ENCODE measurements at regions not wholly inside any gene's neighbourhood (a gene's known extent, or its start where the extent isn't known, plus 50 kb on each side); places are given as distances from the start of the nearest gene placed in this dataset.
A peak's percentile ranks its signal among the peaks of the same experiment; 100 is the strongest.

GRCh38 chr5:67353500-67354450, 157.2 kb upstream of the CD180 start:
- FAIRE-seq (no peak), DNase-seq (ENCODE audit: insufficient read length, low spot score) (no peak)
- peak; percentile 55 for TF ChIP-seq SPI1 (IDR thresholded peaks at IDR 0.05; ENCODE audit: low read depth, low read length)
- TF ChIP-seq POU2F2 (IDR thresholded peaks at IDR 0.05; ENCODE audit: low read depth, low read length): no peak

DNA sequence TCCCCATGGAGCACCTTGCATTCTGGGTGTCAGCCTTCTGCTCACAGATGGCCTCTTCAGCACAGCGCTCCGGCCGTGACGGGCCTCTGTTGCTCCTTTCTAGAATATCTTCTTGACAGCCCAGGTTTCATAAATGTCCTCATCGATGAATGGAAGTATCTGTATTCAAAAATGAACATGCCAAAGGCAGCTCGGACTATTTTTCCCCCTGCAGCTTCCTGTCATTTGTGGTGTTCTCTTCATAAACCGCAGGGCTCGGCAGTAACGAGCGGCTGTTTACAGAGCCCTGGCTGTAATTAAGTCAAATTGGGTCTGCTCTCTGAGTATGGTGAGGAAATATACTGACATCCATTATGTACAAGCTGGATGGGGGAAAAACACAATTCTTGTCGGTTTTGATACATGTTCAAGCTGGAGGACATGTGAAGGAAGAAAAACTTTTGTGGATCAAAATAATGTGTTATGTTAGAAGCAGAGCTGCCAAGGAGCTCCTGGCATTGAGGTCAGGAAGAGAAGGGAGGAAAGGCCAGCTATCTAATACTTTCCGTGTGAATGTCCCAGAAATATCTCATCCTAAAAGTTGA, 154.1 kb upstream of the CD180 start:
- DNase-seq (ENCODE audit: insufficient read length, low spot score) (no peak), FAIRE-seq (no peak)
- TF ChIP-seq TAF1 (IDR thresholded peaks at IDR 0.05; ENCODE audit: low read depth, low read length) (no peak), SPI1 (IDR thresholded peaks at IDR 0.05; ENCODE audit: low read depth, low read length) (no peak), POLR2AphosphoS5 (IDR thresholded peaks at IDR 0.05; ENCODE audit: low read depth, low read length) (no peak), POLR2A (IDR thresholded peaks at IDR 0.05; ENCODE audit: low read depth, low read length) (no peak), PAX5 (IDR thresholded peaks at IDR 0.05; ENCODE audit: insufficient read depth, low read length, severe bottlenecking) (no peak), POU2F2 (IDR thresholded peaks at IDR 0.05; ENCODE audit: low read depth, low read length) (no peak)

DNA sequence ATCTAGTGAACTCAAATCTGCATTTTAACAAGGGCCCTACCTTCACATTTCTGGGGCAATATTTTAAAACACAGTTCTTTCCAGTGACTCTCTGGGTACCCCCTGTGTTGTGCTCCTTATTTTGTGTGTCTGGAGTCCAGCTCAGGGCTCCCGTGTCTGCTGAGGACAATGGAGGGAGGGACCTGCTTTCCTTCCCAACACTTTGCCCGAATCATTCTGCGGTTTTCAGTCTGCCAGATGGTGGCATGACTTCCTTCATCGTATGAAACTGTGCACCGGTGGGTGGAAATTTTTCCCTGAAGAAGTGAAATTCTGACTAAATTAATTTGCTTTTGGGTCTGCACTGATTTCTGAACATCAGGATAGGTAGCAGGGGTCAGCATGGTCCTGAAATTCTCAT, 153.6 kb upstream of the CD180 start:
- no peak for DNase-seq (ENCODE audit: insufficient read length, low spot score)
- no peak for FAIRE-seq
- TF ChIP-seq PAX5 (IDR thresholded peaks at IDR 0.05; ENCODE audit: insufficient read depth, low read length, severe bottlenecking) (no peak), SPI1 (IDR thresholded peaks at IDR 0.05; ENCODE audit: low read depth, low read length) (no peak), TAF1 (IDR thresholded peaks at IDR 0.05; ENCODE audit: low read depth, low read length) (no peak), POLR2A (IDR thresholded peaks at IDR 0.05; ENCODE audit: low read depth, low read length) (no peak), POU2F2 (IDR thresholded peaks at IDR 0.05; ENCODE audit: low read depth, low read length) (no peak), POLR2AphosphoS5 (IDR thresholded peaks at IDR 0.05; ENCODE audit: low read depth, low read length) (no peak)

- FAIRE-seq (no peak), DNase-seq (ENCODE audit: insufficient read length, low spot score) (no peak)
- no peak for TF ChIP-seq PAX5 (IDR thresholded peaks at IDR 0.05; ENCODE audit: insufficient read depth, low read length, severe bottlenecking)
- TF ChIP-seq SPI1 (IDR thresholded peaks at IDR 0.05; ENCODE audit: low read depth, low read length): no peak
- no peak for TF ChIP-seq POU2F2 (IDR thresholded peaks at IDR 0.05; ENCODE audit: low read depth, low read length)
- TF ChIP-seq TAF1 (IDR thresholded peaks at IDR 0.05; ENCODE audit: low read depth, low read length): no peak
- no peak for TF ChIP-seq POLR2A (IDR thresholded peaks at IDR 0.05; ENCODE audit: low read depth, low read length)
- TF ChIP-seq POLR2AphosphoS5 (IDR thresholded peaks at IDR 0.05; ENCODE audit: low read depth, low read length): no peak
These were observed 151.2 kb upstream of the CD180 start for GRCh38 chr5:67347821-67348220.

DNA sequence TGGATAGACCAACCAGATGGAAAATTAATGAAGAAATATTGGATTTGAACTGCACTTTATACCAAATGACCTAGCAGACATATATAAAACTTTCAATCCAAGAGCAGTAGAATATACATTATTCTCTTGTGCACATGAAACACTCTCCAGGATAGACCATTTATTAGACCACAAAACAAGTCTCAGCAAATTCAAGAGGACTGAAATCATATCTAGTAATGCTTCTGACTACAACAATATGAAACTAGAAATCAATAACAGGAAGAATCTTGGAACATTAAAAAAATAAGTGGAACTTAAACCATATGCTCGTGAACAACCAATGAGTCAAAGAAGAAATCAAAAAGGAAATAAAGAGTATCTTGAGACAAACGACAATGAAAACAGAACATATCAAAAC, 150.0 kb upstream of the CD180 start:
- TF ChIP-seq SPI1 (IDR thresholded peaks at IDR 0.05; ENCODE audit: low read depth, low read length): no peak
- TF ChIP-seq POLR2AphosphoS5 (IDR thresholded peaks at IDR 0.05; ENCODE audit: low read depth, low read length): no peak
- TF ChIP-seq POU2F2 (IDR thresholded peaks at IDR 0.05; ENCODE audit: low read depth, low read length): no peak
- no peak for TF ChIP-seq PAX5 (IDR thresholded peaks at IDR 0.05; ENCODE audit: insufficient read depth, low read length, severe bottlenecking)
- no peak for TF ChIP-seq TAF1 (IDR thresholded peaks at IDR 0.05; ENCODE audit: low read depth, low read length)
- no peak for TF ChIP-seq POLR2A (IDR thresholded peaks at IDR 0.05; ENCODE audit: low read depth, low read length)
- no peak for DNase-seq (ENCODE audit: insufficient read length, low spot score)
- no peak for FAIRE-seq

- TF ChIP-seq SPI1 (IDR thresholded peaks at IDR 0.05; ENCODE audit: low read depth, low read length) (no peak), POLR2A (IDR thresholded peaks at IDR 0.05; ENCODE audit: low read depth, low read length) (no peak), PAX5 (IDR thresholded peaks at IDR 0.05; ENCODE audit: insufficient read depth, low read length, severe bottlenecking) (no peak), TAF1 (IDR thresholded peaks at IDR 0.05; ENCODE audit: low read depth, low read length) (no peak), POU2F2 (IDR thresholded peaks at IDR 0.05; ENCODE audit: low read depth, low read length) (no peak), POLR2AphosphoS5 (IDR thresholded peaks at IDR 0.05; ENCODE audit: low read depth, low read length) (no peak)
- no peak for FAIRE-seq
- no peak for DNase-seq (ENCODE audit: insufficient read length, low spot score)
These were observed 148.3 kb upstream of the CD180 start for GRCh38 chr5:67344870-67345269.

GRCh38 chr5:67343835-67344234, 147.2 kb upstream of the CD180 start:
- FAIRE-seq (no peak), DNase-seq (ENCODE audit: insufficient read length, low spot score) (no peak)
- TF ChIP-seq TAF1 (IDR thresholded peaks at IDR 0.05; ENCODE audit: low read depth, low read length) (no peak), SPI1 (IDR thresholded peaks at IDR 0.05; ENCODE audit: low read depth, low read length) (no peak), POLR2A (IDR thresholded peaks at IDR 0.05; ENCODE audit: low read depth, low read length) (no peak), POLR2AphosphoS5 (IDR thresholded peaks at IDR 0.05; ENCODE audit: low read depth, low read length) (no peak), POU2F2 (IDR thresholded peaks at IDR 0.05; ENCODE audit: low read depth, low read length) (no peak), PAX5 (IDR thresholded peaks at IDR 0.05; ENCODE audit: insufficient read depth, low read length, severe bottlenecking) (no peak)

DNA sequence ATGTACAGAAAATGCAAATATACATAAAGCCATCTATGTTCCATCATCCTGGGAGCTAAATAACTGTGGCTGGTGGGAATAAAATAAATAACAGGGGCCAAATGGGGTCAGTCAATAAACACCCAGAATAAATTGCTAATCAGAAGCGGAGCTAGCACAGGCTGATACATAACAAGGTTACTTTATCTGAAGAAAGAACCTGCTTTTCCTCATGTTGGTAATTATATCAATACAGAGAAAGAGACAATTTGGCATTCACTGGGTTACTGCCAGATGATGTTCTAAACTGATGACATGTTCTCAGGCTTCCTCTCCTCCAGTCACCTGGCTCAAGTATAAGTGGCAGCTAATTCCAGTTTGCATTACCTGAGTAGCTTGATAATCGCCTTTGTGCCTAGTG, 144.9 kb upstream of the CD180 start:
- DNase-seq (ENCODE audit: insufficient read length, low spot score) (no peak), FAIRE-seq (no peak)
- TF ChIP-seq TAF1 (IDR thresholded peaks at IDR 0.05; ENCODE audit: low read depth, low read length) (no peak), POLR2AphosphoS5 (IDR thresholded peaks at IDR 0.05; ENCODE audit: low read depth, low read length) (no peak), SPI1 (IDR thresholded peaks at IDR 0.05; ENCODE audit: low read depth, low read length) (no peak), POU2F2 (IDR thresholded peaks at IDR 0.05; ENCODE audit: low read depth, low read length) (no peak), POLR2A (IDR thresholded peaks at IDR 0.05; ENCODE audit: low read depth, low read length) (no peak), PAX5 (IDR thresholded peaks at IDR 0.05; ENCODE audit: insufficient read depth, low read length, severe bottlenecking) (no peak)

DNA sequence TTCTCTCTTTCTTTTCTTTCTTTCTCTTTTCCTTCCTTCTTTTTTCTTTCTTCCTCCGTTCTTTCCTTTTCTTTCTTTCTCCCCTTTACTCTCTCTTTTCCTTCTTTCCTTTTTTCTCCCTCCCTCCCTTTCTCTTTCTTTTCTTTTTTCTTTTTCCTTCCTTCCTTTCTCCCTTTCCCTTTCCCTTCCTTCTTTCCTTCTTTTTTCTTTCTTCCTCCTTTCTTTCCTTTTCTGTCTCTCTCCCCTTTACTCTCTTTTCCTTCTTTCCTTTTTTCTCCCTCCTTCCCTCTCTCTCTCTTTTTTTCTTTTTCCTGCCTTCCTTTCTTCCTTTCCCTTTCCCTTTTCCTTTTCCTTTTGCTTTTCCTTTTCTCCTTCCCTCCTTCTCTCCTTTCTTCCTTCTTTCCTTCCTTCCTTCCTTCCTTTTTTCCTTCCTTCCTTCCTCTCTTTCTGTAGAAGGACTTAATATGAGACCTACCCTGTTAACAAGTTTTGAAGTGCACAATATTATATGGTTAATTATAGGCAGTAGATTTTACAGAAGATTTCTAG, 142.7 kb upstream of the CD180 start:
- no peak for FAIRE-seq
- no peak for DNase-seq (ENCODE audit: insufficient read length, low spot score)
- TF ChIP-seq PAX5 (IDR thresholded peaks at IDR 0.05; ENCODE audit: insufficient read depth, low read length, severe bottlenecking) (no peak), POU2F2 (IDR thresholded peaks at IDR 0.05; ENCODE audit: low read depth, low read length) (no peak), POLR2AphosphoS5 (IDR thresholded peaks at IDR 0.05; ENCODE audit: low read depth, low read length) (no peak), POLR2A (IDR thresholded peaks at IDR 0.05; ENCODE audit: low read depth, low read length) (no peak), SPI1 (IDR thresholded peaks at IDR 0.05; ENCODE audit: low read depth, low read length) (no peak), TAF1 (IDR thresholded peaks at IDR 0.05; ENCODE audit: low read depth, low read length) (no peak)
